ENCODE measurements at regions not wholly inside any gene's neighbourhood (a gene's known extent, or its start where the extent isn't known, plus 50 kb on each side); places are given as distances from the start of the nearest gene placed in this dataset.
"Not testable (repeated sequence)": the region's sequence is repeated elsewhere in the genome, so short reads cannot be mapped to it uniquely, and the experiment has no call there.

DNA sequence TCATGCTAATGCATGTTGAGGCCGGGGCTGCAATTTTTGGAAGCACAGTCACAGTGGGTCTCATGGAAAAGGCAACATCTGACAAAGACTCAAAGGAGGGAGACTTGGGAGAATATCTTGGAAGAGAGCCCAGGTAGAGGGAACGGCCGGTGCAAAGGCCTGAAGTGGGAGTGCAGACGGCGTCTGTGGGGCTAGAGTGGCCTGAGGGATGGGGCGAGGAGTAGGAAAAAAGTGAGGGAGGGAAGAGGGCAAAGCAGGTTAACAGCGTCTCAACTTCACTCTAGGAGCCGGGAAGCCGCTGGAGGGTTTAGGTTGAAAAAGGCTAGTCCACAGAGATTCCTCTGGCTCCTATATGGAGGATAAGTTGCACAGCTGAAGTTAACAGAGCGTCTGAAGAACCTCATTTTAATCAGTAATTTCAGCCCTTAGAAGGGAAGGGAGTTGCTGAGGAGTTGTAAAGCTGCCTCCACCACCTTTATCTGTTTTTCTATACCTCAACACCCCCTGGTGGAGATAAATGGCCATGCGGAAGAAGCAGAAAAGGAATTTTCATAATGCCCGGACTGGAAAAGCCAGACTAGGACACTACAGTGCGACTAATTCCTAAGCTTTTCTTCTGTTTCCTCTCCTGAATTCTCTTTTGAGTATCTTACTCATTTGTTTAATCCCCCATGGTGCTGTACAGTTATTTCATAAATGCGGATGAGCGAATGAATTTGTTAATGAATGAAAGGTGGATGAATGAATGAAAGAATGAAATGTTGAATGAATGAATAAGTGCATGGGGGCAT lies 78.7 kb upstream of the ZNF281 start:
- Mint-ChIP-seq H3K4me1 (ENCODE audit: low read depth, unreplicated experiment) (peaks cover 2% of the 10 kb centered on the region), H3K27me3 (ENCODE audit: unreplicated experiment) (no peaks in the 10 kb centered on the region), H3K27ac (ENCODE audit: unreplicated experiment) (no peak overlapping the region), H3K9me3 (ENCODE audit: unreplicated experiment) (no peaks in the 10 kb centered on the region), H3K4me3 (ENCODE audit: unreplicated experiment) (no peak overlapping the region), H3K36me3 (ENCODE audit: unreplicated experiment) (no peaks in the 10 kb centered on the region)
- peak; percentile 36 for DNase-seq
- TF ChIP-seq, protein P1, sequence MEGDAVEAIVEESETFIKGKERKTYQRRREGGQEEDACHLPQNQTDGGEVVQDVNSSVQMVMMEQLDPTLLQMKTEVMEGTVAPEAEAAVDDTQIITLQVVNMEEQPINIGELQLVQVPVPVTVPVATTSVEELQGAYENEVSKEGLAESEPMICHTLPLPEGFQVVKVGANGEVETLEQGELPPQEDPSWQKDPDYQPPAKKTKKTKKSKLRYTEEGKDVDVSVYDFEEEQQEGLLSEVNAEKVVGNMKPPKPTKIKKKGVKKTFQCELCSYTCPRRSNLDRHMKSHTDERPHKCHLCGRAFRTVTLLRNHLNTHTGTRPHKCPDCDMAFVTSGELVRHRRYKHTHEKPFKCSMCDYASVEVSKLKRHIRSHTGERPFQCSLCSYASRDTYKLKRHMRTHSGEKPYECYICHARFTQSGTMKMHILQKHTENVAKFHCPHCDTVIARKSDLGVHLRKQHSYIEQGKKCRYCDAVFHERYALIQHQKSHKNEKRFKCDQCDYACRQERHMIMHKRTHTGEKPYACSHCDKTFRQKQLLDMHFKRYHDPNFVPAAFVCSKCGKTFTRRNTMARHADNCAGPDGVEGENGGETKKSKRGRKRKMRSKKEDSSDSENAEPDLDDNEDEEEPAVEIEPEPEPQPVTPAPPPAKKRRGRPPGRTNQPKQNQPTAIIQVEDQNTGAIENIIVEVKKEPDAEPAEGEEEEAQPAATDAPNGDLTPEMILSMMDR (IDR thresholded peaks at IDR 0.05; ENCODE audit: partially characterized antibody, unreplicated experiment): peak; percentile 92

DNA sequence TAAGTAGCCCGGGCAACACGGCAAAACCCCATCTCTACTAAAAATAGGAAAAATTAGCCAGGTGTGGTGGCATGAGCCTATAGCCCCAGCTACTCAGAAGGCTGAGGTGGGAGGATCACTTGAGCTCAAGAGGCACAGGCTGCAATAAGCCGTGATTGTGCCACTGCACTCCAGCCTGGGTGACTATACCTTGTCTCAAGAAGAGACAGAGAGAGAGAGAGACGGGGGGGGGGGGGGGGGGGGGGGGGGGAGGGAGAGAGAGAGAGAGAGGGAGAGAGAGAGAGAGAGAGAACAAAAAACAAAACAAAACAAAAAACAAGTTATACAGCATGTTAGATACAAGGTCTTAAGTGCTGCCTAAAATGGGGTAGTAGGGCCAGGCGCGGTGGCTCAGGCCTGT lies 77.8 kb upstream of the ZNF281 start:
- Mint-ChIP-seq H3K27ac (ENCODE audit: unreplicated experiment) (no peak overlapping the region), H3K9me3 (ENCODE audit: unreplicated experiment) (no peaks in the 10 kb centered on the region), H3K36me3 (ENCODE audit: unreplicated experiment) (no peaks in the 10 kb centered on the region), H3K4me3 (ENCODE audit: unreplicated experiment) (no peak overlapping the region), H3K4me1 (ENCODE audit: low read depth, unreplicated experiment) (no peaks in the 10 kb centered on the region), H3K27me3 (ENCODE audit: unreplicated experiment) (no peaks in the 10 kb centered on the region)
- DNase-seq: no peak
- TF ChIP-seq, protein P1 (IDR thresholded peaks at IDR 0.05; ENCODE audit: partially characterized antibody, unreplicated experiment): no peak

DNA sequence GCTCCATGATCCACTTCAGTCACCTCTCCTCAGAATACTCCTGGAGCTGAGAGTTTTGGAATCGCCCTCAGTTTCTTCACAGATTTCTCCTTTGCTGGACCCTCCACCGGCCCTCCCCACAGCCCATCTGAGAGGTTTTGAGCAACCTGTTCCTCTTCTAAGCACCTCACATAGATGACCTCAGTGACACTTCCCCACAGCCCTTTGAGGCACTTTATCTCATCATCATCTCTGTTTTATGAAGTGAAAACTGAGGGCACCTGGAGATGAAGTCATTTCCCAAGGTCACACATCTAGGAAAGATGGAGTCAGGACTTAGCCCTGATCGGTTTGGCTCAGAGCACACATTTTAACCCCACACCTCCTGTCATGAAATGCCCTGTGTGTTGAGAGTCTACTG lies 76.8 kb upstream of the ZNF281 start:
- H3K27ac Mint-ChIP-seq (ENCODE audit: unreplicated experiment): no peak overlapping the region
- no peaks in the 10 kb centered on the region for H3K4me1 Mint-ChIP-seq (ENCODE audit: low read depth, unreplicated experiment)
- no peaks in the 10 kb centered on the region for H3K36me3 Mint-ChIP-seq (ENCODE audit: unreplicated experiment)
- no peaks in the 10 kb centered on the region for H3K9me3 Mint-ChIP-seq (ENCODE audit: unreplicated experiment)
- H3K27me3 Mint-ChIP-seq (ENCODE audit: unreplicated experiment): no peaks in the 10 kb centered on the region
- no peak for DNase-seq
- no peak overlapping the region for H3K4me3 Mint-ChIP-seq (ENCODE audit: unreplicated experiment)
- TF ChIP-seq, protein P1 (IDR thresholded peaks at IDR 0.05; ENCODE audit: partially characterized antibody, unreplicated experiment): no peak

DNA sequence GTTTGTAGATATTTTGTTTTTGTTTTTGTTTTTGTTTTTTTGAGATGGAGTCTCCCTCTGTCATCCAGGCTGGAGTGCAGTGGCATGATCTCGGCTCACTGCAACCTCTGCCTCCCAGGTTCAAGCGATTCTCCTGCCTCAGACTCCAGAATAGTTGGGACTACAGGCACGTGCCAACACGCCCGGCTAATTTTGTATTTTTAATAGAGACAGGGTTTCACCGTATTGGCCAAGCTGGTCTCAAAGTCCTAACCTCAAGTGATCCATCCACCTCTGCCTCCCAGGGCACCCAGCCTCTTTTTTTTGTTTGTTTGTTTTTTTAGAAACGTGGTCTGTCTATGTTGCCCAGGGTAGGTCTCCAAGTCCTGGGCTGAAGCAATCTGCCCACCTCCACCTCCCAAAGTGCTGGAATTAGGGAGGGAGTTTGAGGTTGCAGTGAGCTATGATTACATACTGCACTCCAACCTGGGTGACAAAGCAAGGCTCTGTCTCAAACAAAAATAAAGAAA lies 74.7 kb upstream of the ZNF281 start:
- H3K4me1 Mint-ChIP-seq (ENCODE audit: low read depth, unreplicated experiment); DNase-seq; H3K27ac Mint-ChIP-seq (ENCODE audit: unreplicated experiment); H3K9me3 Mint-ChIP-seq (ENCODE audit: unreplicated experiment); H3K27me3 Mint-ChIP-seq (ENCODE audit: unreplicated experiment); H3K36me3 Mint-ChIP-seq (ENCODE audit: unreplicated experiment); H3K4me3 Mint-ChIP-seq (ENCODE audit: unreplicated experiment): not testable (repeated sequence)

DNA sequence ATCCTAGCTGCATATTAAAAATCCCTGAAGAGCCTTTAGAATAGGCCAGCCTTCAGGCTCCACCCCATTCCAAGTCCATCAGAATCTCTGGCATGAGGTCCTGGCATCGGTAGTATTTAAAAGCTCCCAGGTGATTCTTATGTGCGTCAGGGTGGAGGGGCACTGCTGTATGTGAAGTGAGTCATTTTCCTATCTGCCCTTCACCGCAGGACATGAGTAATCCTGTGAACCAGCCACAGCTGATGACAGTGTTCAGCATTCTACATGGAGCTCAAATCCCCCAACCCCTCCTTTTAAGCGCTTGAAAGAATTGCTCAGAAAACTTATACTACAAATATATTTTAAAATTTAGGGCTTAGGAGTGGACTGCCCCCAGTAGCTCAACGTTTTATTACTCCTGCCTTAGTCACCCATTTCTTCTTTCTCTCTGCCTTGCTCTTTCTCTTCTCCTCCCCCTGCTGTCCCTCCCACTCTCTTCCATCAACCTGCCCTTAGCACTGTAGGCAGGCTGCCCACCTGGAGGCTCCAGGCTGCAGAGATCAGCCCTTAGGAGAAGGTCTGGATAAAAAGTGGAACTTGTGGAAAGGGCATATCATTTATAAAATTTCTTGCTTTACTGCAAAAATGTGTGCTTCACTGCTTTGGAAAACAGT lies 73.8 kb upstream of the ZNF281 start:
- no peaks in the 10 kb centered on the region for H3K36me3 Mint-ChIP-seq (ENCODE audit: unreplicated experiment)
- DNase-seq: no peak
- no peaks in the 10 kb centered on the region for H3K27me3 Mint-ChIP-seq (ENCODE audit: unreplicated experiment)
- H3K9me3 Mint-ChIP-seq (ENCODE audit: unreplicated experiment): no peaks in the 10 kb centered on the region
- TF ChIP-seq, protein P1 (IDR thresholded peaks at IDR 0.05; ENCODE audit: partially characterized antibody, unreplicated experiment): no peak
- H3K4me3 Mint-ChIP-seq (ENCODE audit: unreplicated experiment): no peak overlapping the region
- no peak overlapping the region for H3K27ac Mint-ChIP-seq (ENCODE audit: unreplicated experiment)
- H3K4me1 Mint-ChIP-seq (ENCODE audit: low read depth, unreplicated experiment): no peaks in the 10 kb centered on the region

All from glutamatergic neuron (in vitro differentiated cells).